Peyer's patch (tissue), 4 donors: ENCODE measurements at regions not wholly inside any gene's neighbourhood (a gene's known extent, or its start where the extent isn't known, plus 50 kb on each side); places are given as distances from the start of the nearest gene placed in this dataset.
"Not testable (repeated sequence)": the region's sequence is repeated elsewhere in the genome, so short reads cannot be mapped to it uniquely, and the experiment has no call there.

ENCODE experiments used
- POLR2A ChIP-seq, 2 donors: fragments of 450-650 bp; IDR thresholded peaks; one replicate each; pipeline ENCODE4 v1.5.1; 2017; ENCODE audit warnings: antibody characterized with exemption in 2 of 2, mild to moderate bottlenecking in 2 of 2, moderate library complexity in 2 of 2
- TF ChIP-seq, protein P1 (sequence below), 6 experiments: fragments of 450-650 bp in 4 of 6; fragments of 200-600 bp in 2 of 6; sonication (generic) in 1 of 6; IDR thresholded peaks; one replicate each; pipeline ENCODE4 v1.5.1; 2017 to 2019; ENCODE audit warnings: antibody characterized with exemption in 6 of 6, mild to moderate bottlenecking in 3 of 6, moderate library complexity in 1 of 6

DNA sequence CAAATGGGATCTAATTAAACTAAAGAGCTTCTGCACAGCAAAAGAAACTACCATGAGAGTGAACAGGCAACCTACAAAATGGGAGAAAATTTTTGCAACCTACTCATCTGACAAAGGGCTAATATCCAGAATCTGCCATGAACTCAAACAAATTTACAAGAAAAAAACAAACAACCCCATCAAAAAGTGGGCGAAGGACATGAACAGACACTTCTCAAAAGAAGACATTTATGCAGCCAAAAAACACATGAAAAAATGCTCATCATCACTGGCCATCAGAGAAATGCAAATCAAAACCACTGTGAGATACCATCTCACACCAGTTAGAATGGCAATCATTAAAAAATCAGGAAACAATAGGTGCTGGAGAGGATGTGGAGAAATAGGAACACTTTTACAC lies 755.2 kb upstream of the ADGRB3 start:
- TF ChIP-seq, protein P1, sequence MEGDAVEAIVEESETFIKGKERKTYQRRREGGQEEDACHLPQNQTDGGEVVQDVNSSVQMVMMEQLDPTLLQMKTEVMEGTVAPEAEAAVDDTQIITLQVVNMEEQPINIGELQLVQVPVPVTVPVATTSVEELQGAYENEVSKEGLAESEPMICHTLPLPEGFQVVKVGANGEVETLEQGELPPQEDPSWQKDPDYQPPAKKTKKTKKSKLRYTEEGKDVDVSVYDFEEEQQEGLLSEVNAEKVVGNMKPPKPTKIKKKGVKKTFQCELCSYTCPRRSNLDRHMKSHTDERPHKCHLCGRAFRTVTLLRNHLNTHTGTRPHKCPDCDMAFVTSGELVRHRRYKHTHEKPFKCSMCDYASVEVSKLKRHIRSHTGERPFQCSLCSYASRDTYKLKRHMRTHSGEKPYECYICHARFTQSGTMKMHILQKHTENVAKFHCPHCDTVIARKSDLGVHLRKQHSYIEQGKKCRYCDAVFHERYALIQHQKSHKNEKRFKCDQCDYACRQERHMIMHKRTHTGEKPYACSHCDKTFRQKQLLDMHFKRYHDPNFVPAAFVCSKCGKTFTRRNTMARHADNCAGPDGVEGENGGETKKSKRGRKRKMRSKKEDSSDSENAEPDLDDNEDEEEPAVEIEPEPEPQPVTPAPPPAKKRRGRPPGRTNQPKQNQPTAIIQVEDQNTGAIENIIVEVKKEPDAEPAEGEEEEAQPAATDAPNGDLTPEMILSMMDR (IDR thresholded peaks at IDR 0.05), result not testable (repeated sequence)
- TF ChIP-seq POLR2A (IDR thresholded peaks at IDR 0.05), result not testable (repeated sequence)
